Adrenal gland (tissue), 9 donors: ENCODE measurements at regions not wholly inside any gene's neighbourhood (a gene's known extent, or its start where the extent isn't known, plus 50 kb on each side); places are given as distances from the start of the nearest gene placed in this dataset.
"Not testable (repeated sequence)": the region's sequence is repeated elsewhere in the genome, so short reads cannot be mapped to it uniquely, and the experiment has no call there.

Experiments
- DNase-seq, 7 donors: peaks; one replicate each; pipeline ENCODE4 v3.0.0-alpha.2; 2019 to 2020
- H3K27ac ChIP-seq, 5 donors: fragments of 200-600 bp; sonication (generic) in 4 of 5; 1 replicate in 3 of 5; 2 replicates in 2 of 5; pipeline versions ENCODE4 v1.5.1 to v1.8.0; 2016 to 2020; ENCODE audit warnings: mild to moderate bottlenecking in 1 of 5
- H3K27me3 ChIP-seq: fragments of 200-600 bp; 2 replicates; pipeline ENCODE4 v1.8.0; 2021
- H3K36me3 ChIP-seq, 2 donors: fragments of 200-600 bp; replicated peaks in 1 of 2; 1 replicate in 1 of 2; 2 replicates in 1 of 2; pipeline versions ENCODE4 v1.5.1 to v1.8.0; 2018 to 2022
- H3K4me1 ChIP-seq, 2 donors: fragments of 200-600 bp; replicated peaks in 1 of 2; 1 replicate in 1 of 2; 2 replicates in 1 of 2; pipeline versions ENCODE4 v1.5.1 to v1.8.0; 2018 to 2021
- H3K4me3 ChIP-seq, 4 donors: fragments of 200-600 bp; sonication (generic) in 3 of 4; one replicate each; pipeline ENCODE4 v1.5.1; 2016 to 2018
- H3K9me3 ChIP-seq, 3 donors: fragments of 200-600 bp; sonication (generic) in 1 of 3; replicated peaks in 1 of 3; 1 replicate in 2 of 3; 2 replicates in 1 of 3; pipeline versions ENCODE4 v1.5.1 to v1.8.0; 2016 to 2021
- POLR2A ChIP-seq, 2 donors: fragments of 450-650 bp; IDR thresholded peaks; one replicate each; pipeline ENCODE4 v1.6.1; 2017; ENCODE audit warnings: antibody characterized with exemption in 2 of 2, mild to moderate bottlenecking in 2 of 2, moderate library complexity in 1 of 2
- WGBS, 4 donors: extraction: QIAGEN DNeasy Blood & Tissue Kit in 2 of 4; methylation state at CpG; one replicate each; pipeline versions ENCODE4 v1.1.5 to v1.1.7; 2013 to 2017; 5-methylcytosine and 5-hydroxymethylcytosine counted together
- intact Hi-C, 2 donors: fragments of 100-400 bp; cut with DNase I; formaldehyde crosslinking; loops; one replicate each; pipeline versions ENCODE4 v1.14.1 to v1.15.0; 2022 to 2023
- TF ChIP-seq, protein P1 (sequence below), 6 experiments: fragments of 450-650 bp in 4 of 6; fragments of 200-600 bp in 2 of 6; sonication (generic) in 1 of 6; IDR thresholded peaks; 1 replicate in 5 of 6; 2 replicates in 1 of 6; pipeline versions ENCODE4 v1.5.1 to v1.8.0; 2016 to 2021; ENCODE audit warnings: antibody characterized with exemption in 6 of 6, mild to moderate bottlenecking in 2 of 6, moderate library complexity in 1 of 6
- donor health status: healthy with polysubstance abuse.
- donor health status: Bipolar disorder and iron deficiency.
- donor health status: DM: yes; HTN: yes; CAD: no.
- donor health status: DM: no; HTN: no; CAD: no.
- donor health status: DM: no; HTN: no; CAD: no.

- intact Hi-C loops, result no loop called here
Measured at GRCh38 chr17:28261219-28261618, 57.8 kb upstream of the TMEM97 start.

GRCh38 chr17:28262123-28262745 is 56.8 kb upstream of the TMEM97 start:
- H3K4me3 ChIP-seq, DNase-seq, H3K9me3 ChIP-seq, H3K27ac ChIP-seq, H3K4me1 ChIP-seq, H3K36me3 ChIP-seq, H3K27me3 ChIP-seq, intact Hi-C loops: not testable (repeated sequence)
- 88 to 89% (median 88%) methylated on average over 10 of the region's 10 CpGs for WGBS, 4 donors

More at GRCh38 chr17:28261219-28261618, 57.8 kb upstream of the TMEM97 start:
- 50 to 92% (median 85%) methylated on average over 2 of the region's 2 CpGs for WGBS, 4 donors
- Histone ChIP-seq H3K36me3 (no peaks in the 10 kb centered on the region), H3K4me3 (no peak overlapping the region), H3K27me3 (no peaks in the 10 kb centered on the region), H3K27ac (no peak overlapping the region), H3K4me1 (no peaks in the 10 kb centered on the region), H3K9me3 (peaks cover 0 to 9% (median 0%) of the 10 kb centered on the region in 3 donors)
- DNase-seq, result no peak
- TF ChIP-seq, protein P1, sequence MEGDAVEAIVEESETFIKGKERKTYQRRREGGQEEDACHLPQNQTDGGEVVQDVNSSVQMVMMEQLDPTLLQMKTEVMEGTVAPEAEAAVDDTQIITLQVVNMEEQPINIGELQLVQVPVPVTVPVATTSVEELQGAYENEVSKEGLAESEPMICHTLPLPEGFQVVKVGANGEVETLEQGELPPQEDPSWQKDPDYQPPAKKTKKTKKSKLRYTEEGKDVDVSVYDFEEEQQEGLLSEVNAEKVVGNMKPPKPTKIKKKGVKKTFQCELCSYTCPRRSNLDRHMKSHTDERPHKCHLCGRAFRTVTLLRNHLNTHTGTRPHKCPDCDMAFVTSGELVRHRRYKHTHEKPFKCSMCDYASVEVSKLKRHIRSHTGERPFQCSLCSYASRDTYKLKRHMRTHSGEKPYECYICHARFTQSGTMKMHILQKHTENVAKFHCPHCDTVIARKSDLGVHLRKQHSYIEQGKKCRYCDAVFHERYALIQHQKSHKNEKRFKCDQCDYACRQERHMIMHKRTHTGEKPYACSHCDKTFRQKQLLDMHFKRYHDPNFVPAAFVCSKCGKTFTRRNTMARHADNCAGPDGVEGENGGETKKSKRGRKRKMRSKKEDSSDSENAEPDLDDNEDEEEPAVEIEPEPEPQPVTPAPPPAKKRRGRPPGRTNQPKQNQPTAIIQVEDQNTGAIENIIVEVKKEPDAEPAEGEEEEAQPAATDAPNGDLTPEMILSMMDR (IDR thresholded peaks at IDR 0.05), result no peak
- no peak for TF ChIP-seq POLR2A (IDR thresholded peaks at IDR 0.05)

DNA sequence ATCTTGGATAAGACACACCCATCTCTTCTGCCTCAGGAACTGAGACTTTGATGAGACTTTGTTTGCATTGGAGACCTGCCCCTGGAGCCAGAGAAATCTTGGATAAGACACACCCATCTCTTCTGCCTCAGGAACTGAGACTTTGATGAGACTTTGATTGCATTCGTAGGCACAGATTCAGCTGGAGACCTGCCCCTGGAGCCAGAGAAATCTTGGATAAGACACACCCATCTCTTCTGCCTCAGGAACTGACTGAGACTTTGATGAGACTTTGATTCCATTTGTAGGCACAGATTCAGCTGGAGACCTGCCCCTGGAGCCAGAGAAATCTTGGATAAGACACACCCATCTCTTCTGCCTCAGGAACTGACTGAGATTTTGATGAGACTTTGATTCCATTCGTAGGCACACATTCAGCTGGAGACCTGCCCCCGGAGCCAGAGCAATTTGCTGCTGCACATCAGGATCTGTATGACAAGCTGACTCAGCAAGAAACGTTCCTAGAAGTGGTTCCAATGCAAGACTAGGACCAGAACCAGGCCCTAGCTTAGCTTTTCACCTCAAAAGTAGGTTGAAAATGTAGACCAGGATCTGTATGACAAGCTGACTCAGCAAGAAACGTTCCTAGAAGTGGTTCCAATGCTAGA is 54.0 kb upstream of the TMEM97 start:
- not testable (repeated sequence) for H3K36me3 ChIP-seq
- 49 to 65% (median 54%) methylated on average over 5 of the region's 5 CpGs for WGBS, 4 donors

GRCh38 chr17:28265856-28266546 is 53.0 kb upstream of the TMEM97 start:
- H3K27me3 ChIP-seq, H3K27ac ChIP-seq, H3K4me1 ChIP-seq, H3K36me3 ChIP-seq, H3K9me3 ChIP-seq, intact Hi-C loops, DNase-seq, H3K4me3 ChIP-seq: not testable (repeated sequence)
- WGBS, 4 donors, result 88 to 92% (median 90%) methylated on average over 20 to 21 of the region's 21 CpGs

More for the DNA sequence above, 54.0 kb upstream of the TMEM97 start:
- H3K4me3 ChIP-seq, DNase-seq, H3K27ac ChIP-seq, H3K9me3 ChIP-seq, H3K27me3 ChIP-seq, intact Hi-C loops, H3K4me1 ChIP-seq: not testable (repeated sequence)

- H3K27ac ChIP-seq, H3K9me3 ChIP-seq, DNase-seq, H3K4me3 ChIP-seq, H3K36me3 ChIP-seq, intact Hi-C loops, H3K4me1 ChIP-seq, H3K27me3 ChIP-seq: not testable (repeated sequence)
- 78 to 88% (median 80%) methylated on average over 5 of the region's 5 CpGs for WGBS, 4 donors
Measured at GRCh38 chr17:28266547-28266920, 52.5 kb upstream of the TMEM97 start.

DNA sequence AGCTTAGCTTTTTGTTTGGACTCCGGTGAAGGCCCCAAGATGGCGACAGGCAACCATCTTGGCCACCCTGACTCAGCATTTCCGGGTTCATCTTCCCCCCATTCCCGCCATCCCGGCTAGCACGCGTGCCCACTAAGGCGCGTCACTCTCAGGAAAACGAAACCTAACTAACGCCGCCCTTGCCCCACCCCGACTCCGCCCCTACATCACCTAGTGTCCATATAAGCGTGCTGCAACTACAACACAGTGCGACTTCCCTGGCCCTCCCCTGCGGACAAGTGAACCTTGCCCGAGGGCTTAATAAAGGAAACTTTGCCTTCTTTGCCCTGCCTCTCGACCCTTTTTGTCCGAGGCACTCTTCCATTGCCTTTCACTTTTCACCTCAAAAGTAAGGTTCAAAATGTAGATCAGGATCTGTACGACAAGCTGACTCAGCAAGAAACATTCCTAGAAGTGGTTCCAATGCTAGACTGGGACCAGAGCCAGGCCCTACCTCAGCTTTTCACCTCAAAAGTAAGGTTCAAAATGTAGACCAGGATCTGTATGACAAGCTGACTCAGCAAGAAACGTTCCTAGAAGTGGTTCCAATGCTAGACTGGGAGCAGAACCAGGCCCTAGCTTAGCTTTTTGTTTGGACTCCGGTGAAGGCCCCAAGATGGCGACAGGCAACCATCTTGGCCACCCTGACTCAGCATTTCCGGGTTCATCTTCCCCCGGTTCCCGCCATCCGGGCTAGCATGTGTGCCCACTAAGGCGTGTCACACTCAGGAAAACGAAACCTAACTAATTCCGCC is 51.9 kb upstream of the TMEM97 start:
- 92 to 97% (median 95%) methylated on average over 31 of the region's 31 CpGs for WGBS, 4 donors
- H3K27me3 ChIP-seq, H3K9me3 ChIP-seq, H3K36me3 ChIP-seq, intact Hi-C loops, H3K27ac ChIP-seq, H3K4me1 ChIP-seq, H3K4me3 ChIP-seq: not testable (repeated sequence)
- DNase-seq, result peak in 1 of 7 donors; percentile 42
